ENCODE measurements at regions not wholly inside any gene's neighbourhood (a gene's known extent, or its start where the extent isn't known, plus 50 kb on each side); places are given as distances from the start of the nearest gene placed in this dataset.

DNA sequence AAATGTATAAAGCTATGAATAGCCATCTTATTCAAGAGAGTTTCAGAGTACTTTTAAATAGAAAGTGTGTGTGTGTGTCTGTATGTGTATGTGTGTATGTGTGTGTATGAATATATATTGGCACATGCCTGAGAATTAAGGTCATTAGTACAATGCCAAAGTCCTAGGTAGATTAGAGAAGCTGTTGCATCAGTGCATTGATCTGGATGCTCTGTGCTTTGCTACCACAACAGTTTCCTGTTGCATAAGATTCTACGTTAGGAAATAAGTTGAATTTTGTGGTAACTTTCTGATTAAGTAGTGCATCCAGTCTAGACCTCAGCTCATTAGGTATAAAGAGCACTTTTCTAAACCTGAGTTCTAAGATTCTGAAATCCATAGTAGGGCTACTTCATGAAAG, 1102.8 kb upstream of the KLHL29 start:
- H4K20me1 ChIP-seq (ENCODE audit: insufficient read depth, low read length), result no peaks in the 10 kb centered on the region
- H3K4me2 ChIP-seq (ENCODE audit: low read length), result no peak overlapping the region
- H2AFZ ChIP-seq (ENCODE audit: low read depth, low read length), result no peak overlapping the region

DNA sequence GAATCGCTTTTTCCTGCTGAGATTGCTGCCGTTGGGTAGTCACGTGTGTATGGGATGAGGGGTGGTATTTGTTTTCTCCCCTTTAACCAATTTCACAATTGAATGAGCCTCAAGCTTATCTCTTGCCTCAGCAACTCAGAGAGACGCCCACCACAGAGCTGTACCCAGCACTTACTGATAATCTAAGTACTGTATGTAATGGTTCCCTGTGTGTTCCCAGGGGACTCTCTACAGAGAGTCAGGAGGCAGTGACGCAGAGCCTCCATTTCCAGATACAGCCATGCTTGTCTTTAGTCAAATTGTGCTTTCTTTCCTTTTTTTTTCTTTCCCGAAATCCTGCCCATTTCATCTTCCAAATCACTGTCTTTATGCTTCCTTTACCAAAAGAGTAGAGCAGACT, 1102.1 kb upstream of the KLHL29 start:
- Histone ChIP-seq H3K4me2 (ENCODE audit: low read length) (no peak overlapping the region), H3K27ac (ENCODE audit: low read length) (no peak overlapping the region), H3K9me3 (ENCODE audit: insufficient read depth, low read length) (no peaks in the 10 kb centered on the region), H3K79me2 (ENCODE audit: low read length) (no peaks in the 10 kb centered on the region), H3K27me3 (ENCODE audit: low read depth, low read length) (no peaks in the 10 kb centered on the region), H2AFZ (ENCODE audit: low read depth, low read length) (no peak overlapping the region), H4K20me1 (ENCODE audit: insufficient read depth, low read length) (no peaks in the 10 kb centered on the region), H3K9ac (ENCODE audit: low read length) (no peak overlapping the region), H3K4me1 (ENCODE audit: low read length) (no peaks in the 10 kb centered on the region), H3K36me3 (replicated peaks; ENCODE audit: low read depth, low read length) (no peaks in the 10 kb centered on the region), H3K4me3 (ENCODE audit: low read length) (no peak overlapping the region)
- no peak for TF ChIP-seq EZH2phosphoT487 (IDR thresholded peaks at IDR 0.05; ENCODE audit: low read depth)
- TF ChIP-seq, protein P1, sequence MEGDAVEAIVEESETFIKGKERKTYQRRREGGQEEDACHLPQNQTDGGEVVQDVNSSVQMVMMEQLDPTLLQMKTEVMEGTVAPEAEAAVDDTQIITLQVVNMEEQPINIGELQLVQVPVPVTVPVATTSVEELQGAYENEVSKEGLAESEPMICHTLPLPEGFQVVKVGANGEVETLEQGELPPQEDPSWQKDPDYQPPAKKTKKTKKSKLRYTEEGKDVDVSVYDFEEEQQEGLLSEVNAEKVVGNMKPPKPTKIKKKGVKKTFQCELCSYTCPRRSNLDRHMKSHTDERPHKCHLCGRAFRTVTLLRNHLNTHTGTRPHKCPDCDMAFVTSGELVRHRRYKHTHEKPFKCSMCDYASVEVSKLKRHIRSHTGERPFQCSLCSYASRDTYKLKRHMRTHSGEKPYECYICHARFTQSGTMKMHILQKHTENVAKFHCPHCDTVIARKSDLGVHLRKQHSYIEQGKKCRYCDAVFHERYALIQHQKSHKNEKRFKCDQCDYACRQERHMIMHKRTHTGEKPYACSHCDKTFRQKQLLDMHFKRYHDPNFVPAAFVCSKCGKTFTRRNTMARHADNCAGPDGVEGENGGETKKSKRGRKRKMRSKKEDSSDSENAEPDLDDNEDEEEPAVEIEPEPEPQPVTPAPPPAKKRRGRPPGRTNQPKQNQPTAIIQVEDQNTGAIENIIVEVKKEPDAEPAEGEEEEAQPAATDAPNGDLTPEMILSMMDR (IDR thresholded peaks at IDR 0.05; ENCODE audit: low read depth, low read length), result no peak

More for the DNA sequence above, 1102.8 kb upstream of the KLHL29 start:
- Histone ChIP-seq H3K9me3 (ENCODE audit: insufficient read depth, low read length) (no peaks in the 10 kb centered on the region), H3K4me1 (ENCODE audit: low read length) (peaks cover under 1% of the 10 kb centered on the region), H3K27me3 (ENCODE audit: low read depth, low read length) (no peaks in the 10 kb centered on the region), H3K4me3 (ENCODE audit: low read length) (no peak overlapping the region), H3K27ac (ENCODE audit: low read length) (no peak overlapping the region), H3K36me3 (replicated peaks; ENCODE audit: low read depth, low read length) (no peaks in the 10 kb centered on the region), H3K79me2 (ENCODE audit: low read length) (no peaks in the 10 kb centered on the region), H3K9ac (ENCODE audit: low read length) (no peak overlapping the region)
- no peak for TF ChIP-seq EZH2phosphoT487 (IDR thresholded peaks at IDR 0.05; ENCODE audit: low read depth)
- TF ChIP-seq, protein P1 (IDR thresholded peaks at IDR 0.05; ENCODE audit: low read depth, low read length), result no peak

DNA sequence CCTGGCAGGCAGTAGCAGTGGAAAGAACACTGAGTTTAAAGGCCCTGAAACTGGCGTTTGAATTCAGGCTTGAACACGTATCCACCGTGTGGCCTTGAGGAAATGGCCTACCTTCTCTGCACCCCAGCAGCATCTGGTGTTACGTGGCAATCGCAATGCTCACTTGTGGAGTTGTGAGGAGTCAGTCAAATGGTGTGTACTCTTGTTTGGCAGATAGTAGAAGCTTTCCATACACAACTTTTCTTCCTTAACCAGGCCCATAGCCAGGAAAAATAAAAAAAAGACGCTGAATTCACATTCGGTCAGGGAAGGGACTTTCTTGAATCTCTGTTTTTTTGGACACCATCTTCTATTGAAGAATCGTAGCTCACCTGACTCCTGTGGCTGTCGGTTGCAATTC, 1101.5 kb upstream of the KLHL29 start:
- no peak overlapping the region for H3K27ac ChIP-seq (ENCODE audit: low read length)
- no peaks in the 10 kb centered on the region for H3K36me3 ChIP-seq (replicated peaks; ENCODE audit: low read depth, low read length)
- H3K4me3 ChIP-seq (ENCODE audit: low read length), result no peak overlapping the region
- no peaks in the 10 kb centered on the region for H3K79me2 ChIP-seq (ENCODE audit: low read length)
- H2AFZ ChIP-seq (ENCODE audit: low read depth, low read length), result no peak overlapping the region
- H4K20me1 ChIP-seq (ENCODE audit: insufficient read depth, low read length), result no peaks in the 10 kb centered on the region
- no peaks in the 10 kb centered on the region for H3K4me1 ChIP-seq (ENCODE audit: low read length)
- TF ChIP-seq EZH2phosphoT487 (IDR thresholded peaks at IDR 0.05; ENCODE audit: low read depth), result no peak
- TF ChIP-seq, protein P1 (IDR thresholded peaks at IDR 0.05; ENCODE audit: low read depth, low read length), result no peak
- no peak overlapping the region for H3K9ac ChIP-seq (ENCODE audit: low read length)
- no peaks in the 10 kb centered on the region for H3K9me3 ChIP-seq (ENCODE audit: insufficient read depth, low read length)
- H3K27me3 ChIP-seq (ENCODE audit: low read depth, low read length), result no peaks in the 10 kb centered on the region
- H3K4me2 ChIP-seq (ENCODE audit: low read length), result no peak overlapping the region

DNA sequence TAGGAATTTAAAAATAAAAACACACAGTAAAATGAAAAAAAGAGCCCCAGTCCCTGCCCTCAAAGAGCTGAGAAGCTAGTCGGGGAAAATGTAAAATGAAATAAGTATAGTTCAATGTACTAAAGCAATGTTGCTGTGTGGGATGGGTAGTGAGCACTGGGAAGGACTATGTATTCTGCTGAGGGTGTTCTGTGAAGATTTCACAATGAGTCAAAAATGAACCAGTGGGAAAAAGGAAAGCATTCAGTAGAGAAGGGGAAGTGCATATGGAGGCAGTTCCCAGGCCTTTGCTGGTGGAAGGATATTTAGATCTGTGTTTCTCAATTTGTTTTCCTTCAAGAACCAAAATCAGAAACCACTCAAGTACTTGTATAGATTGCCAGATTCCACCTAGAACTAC, 1094.7 kb upstream of the KLHL29 start:
- no peaks in the 10 kb centered on the region for H3K9me3 ChIP-seq (ENCODE audit: insufficient read depth, low read length)
- H3K9ac ChIP-seq (ENCODE audit: low read length), result no peak overlapping the region
- H3K27ac ChIP-seq (ENCODE audit: low read length), result no peak overlapping the region
- H4K20me1 ChIP-seq (ENCODE audit: insufficient read depth, low read length), result no peaks in the 10 kb centered on the region
- H3K4me3 ChIP-seq (ENCODE audit: low read length), result no peak overlapping the region
- H3K4me1 ChIP-seq (ENCODE audit: low read length), result no peaks in the 10 kb centered on the region
- no peaks in the 10 kb centered on the region for H3K36me3 ChIP-seq (replicated peaks; ENCODE audit: low read depth, low read length)
- no peaks in the 10 kb centered on the region for H3K27me3 ChIP-seq (ENCODE audit: low read depth, low read length)
- no peak overlapping the region for H2AFZ ChIP-seq (ENCODE audit: low read depth, low read length)
- no peak for TF ChIP-seq EZH2phosphoT487 (IDR thresholded peaks at IDR 0.05; ENCODE audit: low read depth)
- TF ChIP-seq, protein P1 (IDR thresholded peaks at IDR 0.05; ENCODE audit: low read depth, low read length), result no peak
- no peak overlapping the region for H3K4me2 ChIP-seq (ENCODE audit: low read length)
- no peaks in the 10 kb centered on the region for H3K79me2 ChIP-seq (ENCODE audit: low read length)
